HG03575 (cell line): ENCODE measurements at regions not wholly inside any gene's neighbourhood (a gene's known extent, or its start where the extent isn't known, plus 50 kb on each side); places are given as distances from the start of the nearest gene placed in this dataset.
"Not testable (repeated sequence)": the region's sequence is repeated elsewhere in the genome, so short reads cannot be mapped to it uniquely, and the experiment has no call there.

ENCODE experiments used
- ATAC-seq: cut with Tn5 transposase; IDR thresholded peaks from one replicate; pipeline ENCODE4 v1.9.1; 2021; ENCODE audit not compliant: unreplicated experiment, insufficient number of reproducible peaks, low FRiP score; ENCODE audit errors: extremely low read depth

- no peak for ATAC-seq
These were observed 99.9 kb upstream of the SLC24A4 start for GRCh38 chr14:92223025-92223424.

DNA sequence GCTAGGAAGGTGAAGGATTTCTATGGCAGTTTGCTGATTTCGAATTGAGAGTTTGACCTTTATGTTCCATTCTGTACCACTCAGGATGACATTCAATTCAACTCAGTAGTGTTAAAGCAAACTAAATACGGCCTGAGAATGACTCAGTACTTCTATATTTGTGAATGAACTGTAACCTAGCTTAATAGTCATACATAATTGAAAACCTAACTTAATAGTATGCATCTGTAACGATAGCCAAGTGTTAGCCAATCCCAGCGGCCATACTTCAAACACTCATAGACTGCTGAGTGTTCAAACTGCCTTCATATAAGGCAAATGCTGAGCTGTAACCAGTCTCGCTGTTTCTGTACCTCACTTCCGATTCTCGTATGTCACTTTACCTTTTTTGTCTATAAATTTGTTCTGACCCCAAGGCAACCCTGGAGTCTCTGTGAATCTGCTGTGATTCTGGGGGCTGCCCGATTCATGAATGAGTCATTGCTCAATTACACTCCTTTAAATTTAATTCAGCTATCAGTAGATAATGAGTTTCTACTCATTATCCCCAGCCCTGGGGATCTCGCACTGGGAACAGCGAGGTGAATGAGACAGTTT is 98.5 kb upstream of the SLC24A4 start:
- ATAC-seq = no peak

DNA sequence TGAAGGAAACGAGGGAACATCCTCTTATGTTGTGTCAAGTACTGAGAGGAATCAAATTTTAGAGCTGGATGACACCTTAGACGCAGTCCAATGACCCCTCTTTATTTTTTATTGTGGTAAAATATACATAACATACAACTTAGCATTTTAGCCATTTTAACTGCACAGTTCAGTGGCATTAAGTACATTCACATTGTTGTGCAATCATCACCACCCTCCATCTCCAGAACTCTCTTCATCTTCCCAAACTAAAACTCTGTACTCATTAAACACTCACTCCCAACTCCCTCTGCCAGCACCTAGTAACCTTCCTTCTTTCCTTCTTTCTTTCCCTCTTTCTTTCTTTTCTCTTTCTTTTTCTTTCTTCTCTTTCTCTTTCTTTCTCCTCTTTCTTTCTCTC is 97.2 kb upstream of the SLC24A4 start:
- ATAC-seq = no peak

- not testable (repeated sequence) for ATAC-seq
These were observed 96.8 kb upstream of the SLC24A4 start for GRCh38 chr14:92226166-92226565.

- ATAC-seq = no peak
These were observed 86.6 kb upstream of the SLC24A4 start for GRCh38 chr14:92236243-92236900.

DNA sequence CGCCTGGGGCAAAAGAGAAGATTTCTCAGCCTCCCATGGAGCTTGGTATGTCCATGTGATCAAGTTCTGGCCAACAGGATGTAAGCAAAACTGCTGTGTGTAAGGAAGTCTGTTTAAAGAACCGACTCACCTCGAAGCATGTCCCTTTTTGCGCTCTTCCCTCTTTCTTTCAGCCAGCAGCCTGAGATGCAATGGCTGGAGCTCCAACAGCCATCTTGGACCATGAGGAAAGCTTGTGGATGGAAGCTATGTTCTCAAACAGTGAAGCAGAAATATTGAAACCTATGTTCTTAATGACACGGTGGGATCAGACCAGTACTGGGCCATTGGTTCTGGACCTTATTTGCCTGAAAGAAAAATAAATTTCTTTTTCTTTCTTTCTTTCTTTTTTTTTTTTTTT is 82.3 kb upstream of the SLC24A4 start:
- no peak for ATAC-seq

GRCh38 chr14:92241966-92242595 is 80.9 kb upstream of the SLC24A4 start:
- no peak for ATAC-seq

DNA sequence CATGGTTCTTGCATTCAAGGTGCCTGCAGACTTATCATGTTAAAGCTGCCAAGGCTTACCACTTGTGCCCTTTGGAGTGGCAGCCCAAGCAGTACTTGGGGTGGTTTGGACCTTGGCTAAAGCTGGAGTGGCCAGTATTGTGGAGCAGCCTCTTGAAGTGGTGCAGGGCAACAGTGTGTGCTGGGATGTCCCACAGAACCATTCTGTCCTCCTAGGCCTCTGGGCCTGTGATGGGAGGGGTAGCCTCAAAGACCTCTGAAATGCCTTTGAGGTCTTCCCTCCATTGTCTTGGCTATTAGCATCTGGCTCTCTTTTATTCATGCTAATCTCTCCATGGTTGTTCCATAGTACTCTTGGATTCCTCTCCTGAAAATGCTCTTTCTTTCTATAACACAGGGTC is 78.2 kb upstream of the SLC24A4 start:
- no peak for ATAC-seq

- no peak for ATAC-seq
These were observed 75.6 kb upstream of the SLC24A4 start for GRCh38 chr14:92247341-92247740.

DNA sequence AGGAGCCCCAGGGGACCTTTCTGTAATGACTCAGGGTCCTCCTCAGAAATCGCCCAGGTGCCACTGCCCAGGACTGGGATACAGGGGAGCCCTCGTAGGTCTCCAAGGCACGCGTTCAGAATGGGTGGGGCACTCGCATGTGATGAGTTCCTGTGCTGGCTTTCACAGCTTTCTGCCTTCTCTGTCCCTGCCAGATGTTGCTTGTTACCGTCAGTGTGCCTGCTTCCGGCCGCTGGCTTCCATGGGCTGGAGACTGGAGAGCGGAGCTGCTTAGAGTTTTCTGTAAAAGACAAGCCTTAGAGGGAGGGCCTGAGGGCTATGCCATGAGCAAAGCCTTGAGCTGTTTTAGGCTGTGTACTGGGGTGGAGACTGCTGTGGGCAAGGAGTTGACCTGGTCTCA is 75.0 kb upstream of the SLC24A4 start:
- ATAC-seq = no peak

DNA sequence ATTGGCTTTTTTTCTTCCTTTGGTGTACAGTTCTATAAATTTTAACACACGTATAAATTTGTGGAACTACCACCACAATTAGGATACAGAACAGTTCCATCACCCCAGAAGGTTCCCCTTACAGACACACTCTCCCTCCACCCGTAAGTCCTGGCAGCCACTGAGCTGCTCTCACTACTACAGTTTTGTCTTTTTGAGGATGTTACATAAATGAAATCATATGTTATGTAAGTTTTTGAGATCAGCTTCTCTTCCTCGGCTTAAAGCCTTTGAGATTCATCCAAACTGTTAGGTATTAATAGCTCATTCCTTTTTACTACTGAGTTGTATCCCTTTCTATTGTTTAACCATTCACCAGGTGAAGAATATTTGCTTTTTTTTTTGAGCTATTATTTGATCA is 74.3 kb upstream of the SLC24A4 start:
- ATAC-seq = no peak

DNA sequence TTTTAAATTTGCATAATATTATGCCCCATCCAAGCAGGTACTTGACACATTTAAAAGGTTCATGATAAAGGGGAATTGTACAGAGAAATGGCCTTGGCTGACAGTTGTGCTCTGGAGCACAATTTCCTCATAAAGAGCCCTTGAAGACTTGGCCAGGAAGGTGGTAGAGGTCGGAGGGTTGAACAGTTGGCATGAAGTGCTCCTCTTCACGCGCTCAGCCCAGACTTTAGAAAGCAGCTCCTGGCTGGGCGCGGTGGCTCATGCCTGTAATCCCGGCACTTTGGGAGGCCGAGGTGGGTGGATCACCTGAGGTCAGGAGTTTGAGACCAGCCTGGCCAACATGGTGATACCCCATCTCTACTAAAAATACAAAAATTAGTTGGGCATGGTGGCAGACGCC is 72.6 kb upstream of the SLC24A4 start:
- ATAC-seq = not testable (repeated sequence)

GRCh38 chr14:92252323-92252722 is 70.6 kb upstream of the SLC24A4 start:
- ATAC-seq = no peak

GRCh38 chr14:92253381-92253894 is 69.5 kb upstream of the SLC24A4 start:
- ATAC-seq = no peak

DNA sequence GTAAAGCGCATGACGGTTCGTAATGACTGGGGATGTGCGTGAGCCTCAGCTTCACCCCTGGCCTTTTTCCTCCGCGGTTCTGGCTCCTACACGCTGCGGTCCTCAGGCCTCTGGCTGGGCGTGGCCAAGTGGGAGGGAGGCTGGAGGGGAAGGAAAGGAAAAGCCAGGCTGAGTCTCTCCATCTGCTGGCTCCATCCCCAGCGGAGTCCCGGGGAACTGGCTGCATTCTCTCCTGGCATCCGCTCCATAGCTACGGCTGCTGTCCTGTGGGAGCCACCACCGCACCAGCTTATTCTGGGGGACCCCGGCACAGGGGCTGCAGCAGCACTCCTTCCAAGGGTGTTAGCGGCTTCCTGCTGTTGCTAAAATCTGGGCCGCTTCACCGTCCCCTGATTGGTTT is 68.2 kb upstream of the SLC24A4 start:
- ATAC-seq = no peak

DNA sequence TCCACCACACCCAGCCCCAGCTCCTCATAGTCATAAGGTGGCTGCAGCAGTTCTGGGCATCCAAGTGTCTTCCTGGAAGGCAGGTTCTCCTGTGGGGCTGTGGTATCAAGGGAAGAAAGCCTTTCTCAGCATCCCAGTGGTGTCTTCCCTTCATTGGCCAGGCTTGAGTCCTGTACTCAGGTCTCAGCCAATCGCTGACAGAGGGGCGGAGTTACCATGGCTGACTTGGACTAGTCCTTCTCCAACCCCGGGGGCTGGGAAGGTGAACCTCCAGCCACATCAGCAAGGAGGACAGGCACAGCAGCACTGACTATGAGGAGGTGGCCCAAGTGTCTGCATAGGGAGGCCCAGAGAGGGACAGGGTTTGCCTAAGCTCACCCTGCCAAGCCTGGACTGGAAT is 64.0 kb upstream of the SLC24A4 start:
- no peak for ATAC-seq

DNA sequence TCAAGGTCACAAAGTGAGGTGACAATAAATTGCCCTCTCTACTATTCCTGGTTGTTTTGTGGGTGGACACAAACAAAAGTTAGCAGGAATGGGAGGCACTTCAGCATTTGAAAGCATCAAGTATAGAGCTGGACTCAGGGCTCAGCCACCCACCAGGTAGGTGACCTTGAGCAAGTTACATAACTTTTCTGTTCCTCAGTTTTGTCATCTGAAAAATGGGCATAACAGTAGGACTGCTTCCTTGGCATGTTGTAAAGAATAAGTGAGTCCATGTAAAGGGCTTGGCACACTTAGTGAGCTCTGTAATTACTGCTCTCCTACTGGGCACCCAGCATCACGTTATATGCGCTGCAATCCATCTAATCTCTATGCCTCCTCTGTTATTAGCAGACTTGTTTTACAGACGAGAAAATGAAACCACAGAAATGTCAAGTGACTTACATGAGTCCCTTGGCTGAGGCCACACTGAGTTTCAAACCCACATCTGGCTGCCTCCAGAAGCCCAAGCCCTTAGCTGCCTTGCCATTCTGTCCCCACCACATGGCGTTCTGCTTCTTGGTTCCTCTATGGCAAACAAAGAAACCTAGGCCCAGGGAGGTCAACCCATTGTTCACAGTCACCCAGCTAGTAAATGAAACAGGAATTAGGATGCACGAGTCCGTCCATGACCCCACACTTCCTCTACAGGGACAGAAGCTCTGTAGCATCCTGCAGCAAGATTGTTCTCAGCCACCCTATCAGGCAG is 63.2 kb upstream of the SLC24A4 start:
- peak; percentile 42 for ATAC-seq

- ATAC-seq = no peak
These were observed 59.3 kb upstream of the SLC24A4 start for GRCh38 chr14:92263681-92264080.

- ATAC-seq = no peak
These were observed 58.8 kb upstream of the SLC24A4 start for GRCh38 chr14:92264195-92264594.

- ATAC-seq = no peak
These were observed 56.7 kb upstream of the SLC24A4 start for GRCh38 chr14:92266216-92266615.
